Fibroblast of villous mesenchyme (primary cell): ENCODE measurements at regions not wholly inside any gene's neighbourhood (a gene's known extent, or its start where the extent isn't known, plus 50 kb on each side); places are given as distances from the start of the nearest gene placed in this dataset.

ENCODE experiments used
- DNase-seq: peaks from one replicate; pipeline ENCODE4 v3.0.0-alpha.2; 2010; ENCODE audit warnings: low read depth
- H3K4me3 ChIP-seq: 2 replicates; pipeline ENCODE4 v1.5.1; 2011; ENCODE audit warnings: low read depth, mild to moderate bottlenecking, low read length
- TF ChIP-seq, protein P1 (sequence below): IDR thresholded peaks from 2 replicates; pipeline ENCODE4 v1.5.1; 2012; ENCODE audit warnings: low read depth, mild to moderate bottlenecking, low read length; ENCODE audit not compliant: insufficient read depth

DNA sequence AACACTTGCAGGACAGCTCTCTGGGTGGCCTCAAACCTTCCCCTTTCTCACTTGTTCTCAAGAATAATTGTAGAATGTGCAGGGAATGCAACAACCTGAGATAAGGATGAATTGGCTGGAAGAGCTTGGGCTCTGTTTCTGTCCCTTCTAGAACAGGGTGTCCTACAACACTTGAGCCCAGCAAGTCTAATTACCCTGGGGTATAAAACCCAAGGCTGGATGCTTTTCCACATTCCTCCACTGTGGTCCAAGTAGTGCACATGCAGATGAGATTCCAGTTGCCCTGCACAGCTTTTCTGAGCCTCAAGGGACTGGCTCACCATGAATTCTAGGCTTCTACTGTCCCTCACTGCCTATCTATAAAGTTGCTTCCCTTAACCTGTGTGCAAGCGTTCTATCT is 140.8 kb upstream of the SPATS2L start:
- DNase-seq, result no peak
- TF ChIP-seq, protein P1, sequence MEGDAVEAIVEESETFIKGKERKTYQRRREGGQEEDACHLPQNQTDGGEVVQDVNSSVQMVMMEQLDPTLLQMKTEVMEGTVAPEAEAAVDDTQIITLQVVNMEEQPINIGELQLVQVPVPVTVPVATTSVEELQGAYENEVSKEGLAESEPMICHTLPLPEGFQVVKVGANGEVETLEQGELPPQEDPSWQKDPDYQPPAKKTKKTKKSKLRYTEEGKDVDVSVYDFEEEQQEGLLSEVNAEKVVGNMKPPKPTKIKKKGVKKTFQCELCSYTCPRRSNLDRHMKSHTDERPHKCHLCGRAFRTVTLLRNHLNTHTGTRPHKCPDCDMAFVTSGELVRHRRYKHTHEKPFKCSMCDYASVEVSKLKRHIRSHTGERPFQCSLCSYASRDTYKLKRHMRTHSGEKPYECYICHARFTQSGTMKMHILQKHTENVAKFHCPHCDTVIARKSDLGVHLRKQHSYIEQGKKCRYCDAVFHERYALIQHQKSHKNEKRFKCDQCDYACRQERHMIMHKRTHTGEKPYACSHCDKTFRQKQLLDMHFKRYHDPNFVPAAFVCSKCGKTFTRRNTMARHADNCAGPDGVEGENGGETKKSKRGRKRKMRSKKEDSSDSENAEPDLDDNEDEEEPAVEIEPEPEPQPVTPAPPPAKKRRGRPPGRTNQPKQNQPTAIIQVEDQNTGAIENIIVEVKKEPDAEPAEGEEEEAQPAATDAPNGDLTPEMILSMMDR, result no peak
- no peak overlapping the region for H3K4me3 ChIP-seq

DNA sequence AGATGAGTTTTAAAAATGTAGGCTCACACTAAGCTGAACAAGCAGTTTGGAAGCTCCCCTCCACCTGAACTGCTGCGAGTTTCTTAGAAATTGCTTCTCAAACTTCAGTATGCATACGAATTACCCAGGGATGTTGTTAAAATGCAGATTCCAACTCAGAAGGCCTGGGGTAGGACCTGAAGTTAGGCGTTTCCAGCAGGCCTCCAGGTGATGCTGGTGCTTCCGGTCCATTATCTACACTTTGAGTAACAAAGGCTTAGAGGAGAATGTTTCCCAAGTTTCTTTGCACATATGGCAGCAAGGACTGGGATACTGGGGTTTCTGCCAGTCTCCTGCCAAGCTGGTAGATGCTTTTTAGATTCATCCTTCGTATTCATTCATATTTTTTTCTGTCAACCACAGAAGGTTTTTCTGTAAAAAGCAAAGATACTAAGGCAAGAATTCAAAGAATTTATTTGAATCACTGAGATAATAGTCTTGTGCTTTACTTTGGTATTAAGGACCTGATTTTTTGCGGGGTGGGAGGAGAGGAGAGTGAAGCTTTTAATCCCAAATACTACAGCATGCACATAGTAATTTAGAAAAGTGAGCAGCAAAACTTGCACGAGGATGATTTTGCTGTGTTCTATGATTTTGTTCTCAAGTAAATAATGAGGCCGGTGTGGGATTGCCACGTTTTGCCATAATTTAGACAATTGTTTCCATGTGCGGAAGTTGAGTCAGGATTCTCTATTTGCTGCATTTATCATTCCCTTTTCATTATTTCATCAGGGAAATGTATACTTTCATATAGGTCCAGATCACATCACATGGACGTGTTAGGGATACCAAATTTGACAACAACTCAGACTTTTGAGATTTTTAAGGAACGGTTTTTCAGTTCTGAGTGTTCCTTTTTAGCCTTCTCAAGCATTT is 137.6 kb upstream of the SPATS2L start:
- H3K4me3 ChIP-seq, result no peak overlapping the region
- TF ChIP-seq, protein P1, result no peak
- DNase-seq, result no peak

DNA sequence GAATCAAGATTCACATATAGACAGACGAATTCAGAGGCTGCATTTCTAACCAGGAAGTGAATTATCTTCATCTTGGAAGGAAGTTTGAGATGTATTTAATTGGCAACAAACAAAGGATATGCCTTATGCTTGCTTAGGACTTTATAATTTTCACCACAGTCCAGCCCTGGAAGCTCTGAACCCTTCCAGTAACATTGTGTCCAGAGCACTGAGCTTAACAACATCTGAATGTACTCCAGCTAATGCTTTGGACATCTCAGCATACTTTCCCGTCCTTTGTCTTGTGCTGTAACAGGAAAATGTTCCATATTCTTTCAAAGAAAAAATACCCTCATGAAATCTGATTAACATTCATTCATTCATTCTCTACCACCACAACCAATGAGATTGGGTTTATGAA is 136.3 kb upstream of the SPATS2L start:
- TF ChIP-seq, protein P1, result no peak
- no peak for DNase-seq
- H3K4me3 ChIP-seq, result no peak overlapping the region

DNA sequence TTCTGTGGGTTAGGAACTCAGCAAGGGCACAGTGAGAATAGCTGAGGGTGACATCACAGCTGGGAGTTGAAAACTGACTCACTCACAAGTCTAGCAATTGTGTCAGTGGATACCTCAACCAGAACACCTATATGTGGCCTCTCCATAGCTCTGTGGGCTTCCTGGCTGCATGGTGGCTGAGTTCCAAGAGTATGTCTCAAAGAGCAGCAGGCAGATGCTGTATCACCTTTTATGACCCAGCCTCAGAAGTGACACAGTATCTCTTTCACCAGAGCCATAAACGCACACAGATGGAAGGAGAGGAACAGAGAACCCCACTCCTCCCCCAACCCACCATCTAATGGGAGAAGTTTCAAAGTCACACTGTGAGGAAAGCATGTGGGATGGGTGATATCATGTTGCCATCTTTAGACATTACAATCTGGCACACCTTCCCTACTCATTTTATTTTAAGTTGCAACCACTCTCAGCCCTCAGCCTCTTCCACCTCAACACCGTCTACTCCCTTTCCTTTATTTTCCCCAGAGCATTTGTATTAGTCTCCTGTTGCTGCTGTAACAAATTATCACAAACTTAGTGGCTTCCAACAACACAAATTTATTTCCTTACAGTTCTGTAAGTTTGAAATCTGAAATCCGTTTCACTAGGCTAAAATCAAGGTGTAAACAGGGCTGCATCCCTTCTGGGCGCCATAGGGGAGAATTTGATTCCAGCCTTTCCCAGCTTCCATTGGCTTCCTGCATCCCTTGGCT is 134.6 kb upstream of the SPATS2L start:
- DNase-seq, result peak; percentile 20
- no peak overlapping the region for H3K4me3 ChIP-seq
- TF ChIP-seq, protein P1, result no peak

DNA sequence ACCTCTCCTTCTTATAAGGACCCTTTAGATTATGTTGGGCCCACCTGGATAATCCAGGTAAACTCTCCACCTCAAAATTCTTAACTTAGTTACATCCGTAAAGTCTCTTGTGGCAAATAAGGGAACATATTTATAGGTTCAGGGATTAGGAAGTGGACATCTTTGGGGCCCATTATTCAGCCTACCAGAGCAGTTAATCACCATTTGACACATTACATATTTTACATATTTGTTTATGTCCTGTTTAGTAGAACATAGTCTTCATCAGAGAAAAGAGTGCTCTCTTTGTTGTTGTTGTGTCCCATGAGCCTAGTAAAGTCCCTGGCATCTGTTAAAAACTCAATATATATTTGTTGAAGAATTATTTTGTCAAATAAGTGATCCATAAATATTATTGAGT is 134.0 kb upstream of the SPATS2L start:
- TF ChIP-seq, protein P1, result no peak
- no peak overlapping the region for H3K4me3 ChIP-seq
- no peak for DNase-seq

DNA sequence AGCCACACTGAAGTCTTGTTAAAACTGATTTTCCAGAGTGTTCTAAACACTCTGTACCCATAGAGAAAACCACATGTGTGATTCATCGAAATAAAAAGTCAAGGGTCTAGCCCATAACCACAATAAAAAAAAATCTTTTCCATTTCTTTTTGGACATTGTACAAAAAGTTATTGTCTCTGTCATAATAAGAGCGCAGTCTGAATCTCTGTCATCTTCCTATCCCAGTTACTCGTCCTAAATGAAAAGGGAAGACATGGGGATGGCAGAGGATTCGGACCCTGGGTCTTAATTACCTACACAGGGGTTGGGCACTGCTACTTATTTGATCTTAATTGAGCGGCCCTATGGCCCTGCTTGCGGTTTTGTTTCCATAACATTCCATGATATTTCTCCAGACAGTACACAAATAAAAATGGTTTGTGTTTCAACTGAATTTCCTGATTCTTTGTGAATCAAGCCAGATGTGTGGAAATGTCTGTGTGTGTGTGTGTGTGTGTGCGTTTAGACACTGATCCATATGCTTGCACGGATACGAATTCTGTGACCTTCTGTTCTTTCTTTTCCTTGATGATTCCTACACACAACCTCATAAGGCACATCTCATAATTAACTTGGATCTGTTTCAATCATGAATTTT is 133.4 kb upstream of the SPATS2L start:
- TF ChIP-seq, protein P1, result no peak
- H3K4me3 ChIP-seq, result no peak overlapping the region
- DNase-seq, result peak; percentile 77
